Omental fat pad (tissue), 3 donors: ENCODE measurements at regions not wholly inside any gene's neighbourhood (a gene's known extent, or its start where the extent isn't known, plus 50 kb on each side); places are given as distances from the start of the nearest gene placed in this dataset.

Experiments used
- ATAC-seq: fragments of 150-250 bp; one replicate; pipeline ENCODE4 v1.9.1; 2016; ENCODE audit warnings: mild to moderate bottlenecking, moderate library complexity; ENCODE audit not compliant: low FRiP score
- DNase-seq: peaks from one replicate; pipeline ENCODE4 v3.0.0-alpha.2; 2019; ENCODE audit warnings: low spot score
- TF ChIP-seq, protein P1 (sequence below), 3 donors: fragments of 450-650 bp; IDR thresholded peaks; one replicate each; pipeline ENCODE4 v1.5.1; 2016 to 2017; ENCODE audit warnings: antibody characterized with exemption in 3 of 3, mild to moderate bottlenecking in 3 of 3, moderate library complexity in 2 of 3

DNA sequence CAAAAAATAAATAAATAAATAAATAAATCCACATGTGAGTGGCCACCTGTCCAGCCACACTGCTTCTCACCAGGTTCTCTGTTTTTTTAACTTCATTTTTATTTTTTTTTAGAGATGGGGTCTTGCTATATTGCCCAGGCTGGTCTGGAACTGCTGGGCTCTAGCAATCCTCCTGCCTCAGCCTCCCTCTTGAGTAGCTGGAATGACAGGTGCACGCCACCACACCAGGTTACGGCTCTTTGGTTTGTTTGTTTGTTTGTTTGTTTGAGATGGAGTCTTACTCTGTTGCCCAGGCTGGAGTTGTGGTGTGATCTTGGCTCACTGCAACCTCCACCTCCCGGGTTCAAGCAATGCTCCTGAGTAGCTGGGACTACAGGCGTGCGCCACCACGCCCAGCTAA lies 94.5 kb upstream of the CACNA1A start:
- ATAC-seq (no peak), DNase-seq (no peak)
- TF ChIP-seq, protein P1, sequence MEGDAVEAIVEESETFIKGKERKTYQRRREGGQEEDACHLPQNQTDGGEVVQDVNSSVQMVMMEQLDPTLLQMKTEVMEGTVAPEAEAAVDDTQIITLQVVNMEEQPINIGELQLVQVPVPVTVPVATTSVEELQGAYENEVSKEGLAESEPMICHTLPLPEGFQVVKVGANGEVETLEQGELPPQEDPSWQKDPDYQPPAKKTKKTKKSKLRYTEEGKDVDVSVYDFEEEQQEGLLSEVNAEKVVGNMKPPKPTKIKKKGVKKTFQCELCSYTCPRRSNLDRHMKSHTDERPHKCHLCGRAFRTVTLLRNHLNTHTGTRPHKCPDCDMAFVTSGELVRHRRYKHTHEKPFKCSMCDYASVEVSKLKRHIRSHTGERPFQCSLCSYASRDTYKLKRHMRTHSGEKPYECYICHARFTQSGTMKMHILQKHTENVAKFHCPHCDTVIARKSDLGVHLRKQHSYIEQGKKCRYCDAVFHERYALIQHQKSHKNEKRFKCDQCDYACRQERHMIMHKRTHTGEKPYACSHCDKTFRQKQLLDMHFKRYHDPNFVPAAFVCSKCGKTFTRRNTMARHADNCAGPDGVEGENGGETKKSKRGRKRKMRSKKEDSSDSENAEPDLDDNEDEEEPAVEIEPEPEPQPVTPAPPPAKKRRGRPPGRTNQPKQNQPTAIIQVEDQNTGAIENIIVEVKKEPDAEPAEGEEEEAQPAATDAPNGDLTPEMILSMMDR (IDR thresholded peaks at IDR 0.05) = no peak

DNA sequence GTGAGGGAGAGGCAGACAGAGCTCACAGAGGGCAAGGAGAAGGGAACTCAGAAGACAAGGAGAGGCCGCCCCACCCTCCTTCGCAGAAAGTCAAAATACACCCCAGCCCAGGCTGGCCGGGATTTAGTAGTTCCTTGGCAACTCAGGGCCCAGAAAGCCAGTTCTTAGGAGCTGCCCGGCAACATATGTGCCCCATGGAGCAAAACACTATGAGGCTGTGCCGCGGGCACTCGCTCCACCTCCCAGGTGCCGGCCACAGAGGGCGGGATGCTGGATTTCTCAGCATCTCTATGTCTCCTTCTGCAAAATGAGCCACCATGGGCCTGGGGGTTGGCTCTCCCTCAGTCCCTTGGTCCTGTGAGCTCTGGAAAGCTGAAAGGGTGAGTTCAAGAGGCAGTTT lies 93.8 kb upstream of the CACNA1A start:
- no peak for ATAC-seq
- TF ChIP-seq, protein P1 (IDR thresholded peaks at IDR 0.05) = no peak
- no peak for DNase-seq

DNA sequence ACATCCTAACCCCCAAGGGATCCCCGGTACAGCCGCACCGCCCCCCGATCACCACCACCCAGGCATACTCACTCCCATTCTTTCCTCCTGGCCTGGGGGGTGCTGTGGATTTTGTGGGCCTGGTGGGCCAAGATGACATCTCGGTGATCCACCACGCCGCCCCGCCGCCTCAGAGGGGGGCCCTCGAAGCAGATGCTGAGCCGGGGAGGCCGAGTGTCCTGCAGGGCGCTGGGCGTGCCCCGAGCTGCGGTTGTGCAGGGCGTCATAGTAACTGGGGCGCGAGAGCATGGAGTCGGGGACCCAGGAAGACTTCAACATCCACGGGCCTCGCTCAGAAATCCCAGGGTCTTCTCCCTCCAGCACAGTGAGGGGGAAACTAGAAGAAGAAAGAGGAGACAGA lies 93.4 kb upstream of the CACNA1A start:
- DNase-seq = no peak

DNA sequence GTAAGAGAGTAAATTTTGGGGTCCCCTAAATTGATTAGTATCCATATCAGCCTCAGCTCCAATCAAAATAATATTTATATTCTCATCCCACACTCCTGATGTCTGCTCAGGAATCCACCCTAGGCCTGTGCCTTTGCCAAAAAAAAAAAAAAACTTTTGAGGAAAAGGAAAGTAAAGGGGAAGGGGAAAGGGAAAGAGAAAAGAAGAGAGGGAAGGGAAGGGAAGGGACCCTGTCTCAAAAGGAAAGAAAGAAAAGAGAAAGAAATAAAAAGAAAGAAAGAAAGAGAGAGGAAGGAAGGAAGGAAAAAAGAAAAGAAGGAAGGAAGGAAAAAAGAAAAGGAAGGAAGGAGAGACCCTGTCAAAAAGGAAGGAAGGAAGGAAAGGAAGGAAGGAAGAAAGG lies 91.8 kb upstream of the CACNA1A start:
- DNase-seq = no peak
- no peak for ATAC-seq
- TF ChIP-seq, protein P1 (IDR thresholded peaks at IDR 0.05) = no peak

More for the DNA sequence above, 93.4 kb upstream of the CACNA1A start:
- TF ChIP-seq, protein P1 (IDR thresholded peaks at IDR 0.05) = no peak
- no peak for ATAC-seq

DNA sequence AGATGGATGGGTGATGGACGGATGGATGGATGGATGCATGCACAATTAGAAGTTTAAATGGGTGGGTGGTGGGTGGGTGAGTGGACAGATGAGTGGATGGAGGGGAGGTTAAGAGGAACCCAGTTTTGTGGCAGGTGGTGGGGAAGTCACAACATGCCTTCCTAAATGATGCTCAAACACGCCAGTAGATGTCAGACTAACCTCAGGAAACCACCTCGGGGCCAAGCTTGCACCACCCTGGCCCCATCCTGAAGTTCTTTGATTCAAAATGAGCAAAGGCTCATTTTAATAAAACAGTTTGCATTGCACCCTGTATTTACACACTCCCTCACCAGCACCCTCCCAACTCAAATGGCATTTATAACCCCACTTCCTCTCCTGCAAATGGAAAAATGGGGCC lies 91.4 kb upstream of the CACNA1A start:
- DNase-seq (no peak), ATAC-seq (peak; percentile 44)
- TF ChIP-seq, protein P1 (IDR thresholded peaks at IDR 0.05) = no peak

DNA sequence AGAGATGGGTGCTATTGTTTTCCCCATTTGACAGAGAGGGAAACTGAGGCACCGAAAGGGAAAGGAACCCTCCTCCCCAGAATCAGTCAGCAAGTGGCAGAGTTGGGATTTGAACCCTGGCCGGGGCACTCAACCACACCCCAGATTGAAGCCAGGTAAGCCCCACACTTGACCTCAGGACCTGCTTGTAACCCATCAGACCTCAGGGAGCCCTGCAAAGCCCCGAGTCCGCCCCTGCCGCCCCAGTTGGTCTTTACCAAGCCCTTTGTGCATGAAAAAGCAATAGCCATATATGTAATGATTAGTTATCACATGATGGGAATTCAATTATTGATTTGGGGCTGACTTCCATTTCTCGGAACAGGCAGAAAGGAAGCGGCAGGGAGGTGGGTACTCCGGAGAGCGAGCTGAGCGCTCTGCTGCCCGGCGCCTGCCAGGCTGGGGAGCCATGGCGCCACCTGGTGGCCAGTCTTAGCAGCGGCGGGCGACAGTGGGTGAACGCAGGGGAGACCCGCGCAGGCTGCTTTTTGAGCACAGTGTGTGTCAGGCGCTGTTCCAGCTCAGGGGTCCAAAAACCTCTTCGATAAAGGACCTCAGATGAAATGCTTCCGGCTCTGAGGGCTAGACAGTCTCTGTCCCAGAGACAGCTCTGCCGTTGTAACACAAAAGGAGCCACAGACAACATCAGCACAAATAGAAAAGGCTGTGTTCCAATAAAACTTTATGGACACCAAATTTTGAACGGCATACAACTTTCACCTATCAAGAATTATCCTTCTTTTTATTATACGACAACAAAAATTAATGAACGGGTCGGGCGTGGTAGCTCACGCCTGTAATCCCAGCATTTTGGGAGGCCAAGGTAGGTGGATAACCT lies 82.9 kb upstream of the CACNA1A start:
- ATAC-seq = peak; percentile 69
- TF ChIP-seq, protein P1 (IDR thresholded peaks at IDR 0.05) = peak in 1 of 3 donors; percentile 75

DNA sequence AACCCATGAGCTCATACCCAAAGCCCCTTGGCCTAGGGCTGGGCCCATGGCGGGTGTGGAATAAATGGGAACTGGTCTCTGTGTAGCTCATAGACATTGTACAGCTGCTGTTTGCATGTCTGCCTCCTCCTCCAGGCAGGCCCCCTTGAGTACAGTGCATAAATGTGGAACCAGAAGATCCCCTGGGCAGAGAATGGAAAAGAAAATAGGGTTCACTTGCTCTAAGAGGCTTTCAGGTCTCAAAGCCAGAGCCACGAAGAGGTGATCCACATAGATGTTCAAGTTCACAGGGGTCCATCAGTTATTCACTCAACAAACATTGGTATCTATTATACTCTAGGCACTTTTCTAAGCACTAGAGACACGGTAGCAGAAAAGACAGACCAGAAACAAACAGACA lies 79.2 kb upstream of the CACNA1A start:
- ATAC-seq = no peak
- TF ChIP-seq, protein P1 (IDR thresholded peaks at IDR 0.05) = no peak
- DNase-seq = no peak

More for the DNA sequence above, 82.9 kb upstream of the CACNA1A start:
- peak; percentile 69 for DNase-seq
